ENCODE measurements at regions not wholly inside any gene's neighbourhood (a gene's known extent, or its start where the extent isn't known, plus 50 kb on each side); places are given as distances from the start of the nearest gene placed in this dataset.
"Not testable (repeated sequence)": the region's sequence is repeated elsewhere in the genome, so short reads cannot be mapped to it uniquely, and the experiment has no call there.

GRCh38 chr7:51860305-51860704, 543.7 kb upstream of the COBL start:
- DNase-seq (no peak), ATAC-seq (no peak)
- TF ChIP-seq CTCF (IDR thresholded peaks at IDR 0.05) (no peak), POLR2A (IDR thresholded peaks at IDR 0.05) (no peak)
- WGBS, 2 donors, result 82 to 87% methylated on average over 2 of the region's 2 CpGs
- Histone ChIP-seq H3K36me3 (replicated peaks in 1 of 2; ENCODE audit: insufficient read depth in 1 of 2, low read depth in 2 of 2) (no peaks in the 10 kb centered on the region), H3K4me3 (no peak overlapping the region), H3K27ac (no peak overlapping the region), H3K9me3 (no peaks in the 10 kb centered on the region), H3K4me1 (no peaks in the 10 kb centered on the region), H3K27me3 (no peaks in the 10 kb centered on the region)
- intact Hi-C loops (cut with DNase I), result no loop called here

DNA sequence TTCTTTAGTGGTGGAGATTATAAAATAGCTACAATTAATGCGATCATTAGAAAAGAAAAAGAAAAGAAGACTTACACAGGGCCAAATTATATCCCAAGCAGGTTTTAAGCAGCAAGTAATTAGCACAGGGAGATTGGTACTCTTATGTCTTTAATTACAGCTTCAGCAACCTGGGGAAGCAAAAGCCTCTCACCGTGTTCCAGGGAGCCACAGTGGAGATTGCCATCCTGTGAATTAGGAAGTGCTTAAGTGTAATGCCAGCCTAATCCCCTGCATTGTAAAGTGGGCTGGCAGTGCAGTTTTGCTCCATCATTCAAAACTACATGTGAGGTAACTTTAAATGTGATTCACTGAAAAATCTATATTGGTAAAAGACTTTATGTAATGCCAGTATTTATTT, 533.5 kb upstream of the COBL start:
- Histone ChIP-seq H3K9me3 (no peaks in the 10 kb centered on the region), H3K27ac (no peak overlapping the region), H3K4me3 (no peak overlapping the region), H3K27me3 (no peaks in the 10 kb centered on the region), H3K4me1 (no peaks in the 10 kb centered on the region), H3K36me3 (replicated peaks in 1 of 2; ENCODE audit: insufficient read depth in 1 of 2, low read depth in 2 of 2) (no peaks in the 10 kb centered on the region)
- no peak for ATAC-seq
- intact Hi-C loops (cut with DNase I), result no loop called here
- TF ChIP-seq CTCF (IDR thresholded peaks at IDR 0.05), result no peak
- no peak for TF ChIP-seq POLR2A (IDR thresholded peaks at IDR 0.05)
- 46 to 53% methylated on average over 2 of the region's 2 CpGs for WGBS, 2 donors
- no peak for DNase-seq

- DNase-seq (no peak), ATAC-seq (no peak)
- no peak overlapping the region for H3K4me3 ChIP-seq
- H3K4me1 ChIP-seq, result no peaks in the 10 kb centered on the region
- H3K27ac ChIP-seq, result no peak overlapping the region
- 17 to 23% methylated on average over 6 to 7 of the region's 7 CpGs for WGBS, 2 donors
- intact Hi-C loops (cut with DNase I), result no loop called here
- no peaks in the 10 kb centered on the region for H3K27me3 ChIP-seq
- no peaks in the 10 kb centered on the region for H3K9me3 ChIP-seq
- TF ChIP-seq POLR2A (IDR thresholded peaks at IDR 0.05), result no peak
- no peak for TF ChIP-seq CTCF (IDR thresholded peaks at IDR 0.05)
- H3K36me3 ChIP-seq (replicated peaks in 1 of 2; ENCODE audit: insufficient read depth in 1 of 2, low read depth in 2 of 2), result no peaks in the 10 kb centered on the region
These were observed 531.0 kb upstream of the COBL start for GRCh38 chr7:51847461-51848134.

GRCh38 chr7:51839130-51839529, 522.5 kb upstream of the COBL start:
- H3K4me3 ChIP-seq; H3K4me1 ChIP-seq; ATAC-seq; DNase-seq; H3K27me3 ChIP-seq; H3K27ac ChIP-seq; H3K9me3 ChIP-seq; intact Hi-C loops (cut with DNase I); H3K36me3 ChIP-seq (replicated peaks in 1 of 2; ENCODE audit: insufficient read depth in 1 of 2, low read depth in 2 of 2): not testable (repeated sequence)
- WGBS, 2 donors, result 75 to 78% methylated on average over 18 of the region's 18 CpGs

DNA sequence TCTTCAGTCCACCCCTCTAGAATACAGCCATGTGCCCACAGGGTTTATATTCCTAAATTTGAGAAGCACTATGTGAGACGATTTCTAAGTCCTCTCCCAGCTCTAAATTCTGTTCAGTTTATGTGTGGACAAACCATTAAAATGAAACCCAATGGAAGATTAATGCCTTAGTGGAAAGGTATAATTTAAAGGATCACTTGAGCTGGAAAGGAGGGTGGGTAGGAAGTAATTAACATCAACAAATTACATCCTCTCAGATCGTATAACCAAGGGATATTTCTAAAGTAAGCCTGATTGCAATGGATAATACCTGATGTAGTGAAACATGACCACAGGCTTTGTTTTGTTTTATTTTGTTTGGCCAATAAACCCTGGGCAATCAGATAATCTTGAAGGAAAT, 511.0 kb upstream of the COBL start:
- Histone ChIP-seq H3K27ac (no peak overlapping the region), H3K4me1 (no peaks in the 10 kb centered on the region), H3K4me3 (no peak overlapping the region), H3K36me3 (replicated peaks in 1 of 2; ENCODE audit: insufficient read depth in 1 of 2, low read depth in 2 of 2) (no peaks in the 10 kb centered on the region), H3K27me3 (no peaks in the 10 kb centered on the region), H3K9me3 (peaks cover 0 to 5% (median 0%) of the 10 kb centered on the region in 3 donors)
- intact Hi-C loops (cut with DNase I), result no loop called here
- no peak for DNase-seq
- WGBS, 2 donors, result 24 to 29% methylated on average over 2 of the region's 2 CpGs
- TF ChIP-seq CTCF (IDR thresholded peaks at IDR 0.05) (no peak), POLR2A (IDR thresholded peaks at IDR 0.05) (no peak)
- ATAC-seq, result no peak

Data from body of pancreas (tissue), 4 donors.